Fibroblast of lung (primary cell): ENCODE measurements at regions not wholly inside any gene's neighbourhood (a gene's known extent, or its start where the extent isn't known, plus 50 kb on each side); places are given as distances from the start of the nearest gene placed in this dataset.

Experiments used
- DNase-seq, 2 donors: peaks; one replicate each; pipeline versions ENCODE4 v3.0.0 to v3.0.0-alpha.2; 2010; ENCODE audit warnings: low read depth in 2 of 2
- H2AFZ ChIP-seq: 2 replicates; pipeline ENCODE4 v1.5.1; 2012; ENCODE audit warnings: low read length, control low read depth, inconsistent platforms
- H3K27ac ChIP-seq: 2 replicates; pipeline ENCODE4 v1.5.1; 2011; ENCODE audit warnings: low read length, control low read depth; ENCODE audit not compliant: insufficient read depth
- H3K27me3 ChIP-seq: 2 replicates; pipeline ENCODE4 v1.5.1; 2011; ENCODE audit warnings: mild to moderate bottlenecking, low read length; ENCODE audit not compliant: control insufficient read depth, insufficient read depth
- H3K36me3 ChIP-seq: 2 replicates; pipeline ENCODE4 v1.5.1; 2011; ENCODE audit warnings: low read length; ENCODE audit not compliant: control insufficient read depth, insufficient read depth
- H3K4me1 ChIP-seq: 2 replicates; pipeline ENCODE4 v1.5.1; 2011; ENCODE audit warnings: low read length; ENCODE audit not compliant: control insufficient read depth, insufficient read depth; ENCODE audit errors: extremely low read depth
- H3K4me2 ChIP-seq: 2 replicates; pipeline ENCODE4 v1.5.1; 2011; ENCODE audit warnings: low read length, control low read depth; ENCODE audit not compliant: insufficient read depth; ENCODE audit errors: extremely low read depth
- H3K4me3 ChIP-seq, 4 experiments: fragments of 200-600 bp in 1 of 4; sonication (generic) in 1 of 4; replicated peaks in 1 of 4; 2 replicates each; pipeline ENCODE4 v1.5.1; 2011 to 2016; ENCODE audit warnings: low read length in 4 of 4, low read depth in 3 of 4, mild to moderate bottlenecking in 3 of 4, control low read depth in 2 of 4, inconsistent platforms in 1 of 4, mixed read lengths in 1 of 4; ENCODE audit not compliant: insufficient read depth in 1 of 4; ENCODE audit errors: control extremely low read depth in 1 of 4
- H3K79me2 ChIP-seq: 2 replicates; pipeline ENCODE4 v1.5.1; 2012; ENCODE audit warnings: mild to moderate bottlenecking, low read length, inconsistent platforms; ENCODE audit not compliant: control insufficient read depth, insufficient read depth
- H3K9ac ChIP-seq: 2 replicates; pipeline ENCODE4 v1.5.1; 2011; ENCODE audit warnings: mild to moderate bottlenecking, low read length, control low read depth; ENCODE audit not compliant: insufficient read depth
- H3K9me3 ChIP-seq: 2 replicates; pipeline ENCODE4 v1.5.1; 2012; ENCODE audit warnings: low read depth, low read length; ENCODE audit not compliant: control insufficient read depth, insufficient read depth
- H4K20me1 ChIP-seq: 2 replicates; pipeline ENCODE4 v1.5.1; 2011; ENCODE audit warnings: low read length; ENCODE audit not compliant: control insufficient read depth, insufficient read depth; ENCODE audit errors: extremely low read depth
- CTCF ChIP-seq, 2 donors: IDR thresholded peaks in 1 of 2; conservative IDR thresholded peaks in 1 of 2; 1 replicate in 1 of 2; 2 replicates in 1 of 2; pipeline ENCODE4 v1.5.1; 2011 to 2012; ENCODE audit warnings: low read length in 2 of 2, control low read depth in 1 of 2, inconsistent platforms in 1 of 2, low read depth in 1 of 2, mild to moderate bottlenecking in 1 of 2
- EZH2 ChIP-seq: IDR thresholded peaks from 2 replicates; pipeline ENCODE4 v1.5.1; 2012; ENCODE audit warnings: low read length, control low read depth, mild to moderate bottlenecking; ENCODE audit errors: missing control alignments

GRCh38 chr12:24560192-24560775 is 388.6 kb downstream of the BCAT1 start:
- Histone ChIP-seq H3K36me3 (no peaks in the 10 kb centered on the region), H3K4me2 (peak overlapping the region; percentile 96), H3K9ac (peak overlapping the region; percentile 41), H3K4me1 (peaks cover 7% of the 10 kb centered on the region), H3K79me2 (peaks cover 59% of the 10 kb centered on the region), H3K9me3 (no peaks in the 10 kb centered on the region), H3K27ac (peak overlapping the region; percentile 90), H4K20me1 (no peaks in the 10 kb centered on the region), H3K27me3 (no peaks in the 10 kb centered on the region), H3K4me3 (peak overlapping the region; percentile 91 to 98 (median 92)), H2AFZ (no peak overlapping the region)
- DNase-seq, result peak; percentile 13 to 51
- no peak for TF ChIP-seq EZH2
- TF ChIP-seq CTCF (conservative IDR thresholded peaks at IDR 0.05 in 1 of 2, IDR thresholded peaks at IDR 0.05 in 1 of 2; ENCODE audit: low read depth in 1 of 2, low read length in 2 of 2), result no peak

GRCh38 chr12:24557738-24558137 is 391.2 kb downstream of the BCAT1 start:
- no peak for TF ChIP-seq CTCF (conservative IDR thresholded peaks at IDR 0.05 in 1 of 2, IDR thresholded peaks at IDR 0.05 in 1 of 2; ENCODE audit: low read depth in 1 of 2, low read length in 2 of 2)
- TF ChIP-seq EZH2, result no peak
- DNase-seq, result no peak
- H2AFZ ChIP-seq, result no peak overlapping the region
- no peak overlapping the region for H3K4me3 ChIP-seq
- no peak overlapping the region for H3K27ac ChIP-seq
- H3K4me2 ChIP-seq, result no peak overlapping the region
- no peaks in the 10 kb centered on the region for H3K27me3 ChIP-seq
- H4K20me1 ChIP-seq, result no peaks in the 10 kb centered on the region
- no peaks in the 10 kb centered on the region for H3K36me3 ChIP-seq
- peaks cover 12% of the 10 kb centered on the region for H3K4me1 ChIP-seq
- no peaks in the 10 kb centered on the region for H3K9me3 ChIP-seq
- H3K79me2 ChIP-seq, result peaks cover 82% of the 10 kb centered on the region
- H3K9ac ChIP-seq, result no peak overlapping the region

GRCh38 chr12:24555730-24556129 is 393.2 kb downstream of the BCAT1 start:
- no peak for TF ChIP-seq CTCF (conservative IDR thresholded peaks at IDR 0.05 in 1 of 2, IDR thresholded peaks at IDR 0.05 in 1 of 2; ENCODE audit: low read depth in 1 of 2, low read length in 2 of 2)
- no peak for TF ChIP-seq EZH2
- Histone ChIP-seq H3K4me2 (no peak overlapping the region), H3K4me1 (peaks cover 11% of the 10 kb centered on the region), H3K9me3 (no peaks in the 10 kb centered on the region), H3K27ac (no peak overlapping the region), H3K79me2 (peaks cover 87% of the 10 kb centered on the region), H4K20me1 (no peaks in the 10 kb centered on the region), H3K36me3 (no peaks in the 10 kb centered on the region), H3K27me3 (no peaks in the 10 kb centered on the region), H2AFZ (no peak overlapping the region), H3K9ac (no peak overlapping the region), H3K4me3 (no peak overlapping the region)
- DNase-seq, result no peak
